Stimulated activated CD4-positive, alpha-beta T cell treated with anti-CD3 and anti-CD28 coated beads, Interleukin-2, amount 100 ng/mL, for 4 hours (primary cell): ENCODE measurements at regions not wholly inside any gene's neighbourhood (a gene's known extent, or its start where the extent isn't known, plus 50 kb on each side); places are given as distances from the start of the nearest gene placed in this dataset.
"Not testable (repeated sequence)": the region's sequence is repeated elsewhere in the genome, so short reads cannot be mapped to it uniquely, and the experiment has no call there.

Experiments
- DNase-seq: peaks from one replicate; pipeline ENCODE4 v3.0.0-alpha.2; 2020; ENCODE audit warnings: low read depth

GRCh38 chr9:63912451-63912850, 1372.6 kb downstream of the FOXD4L5 start:
- DNase-seq = not testable (repeated sequence)

GRCh38 chr9:63909076-63909475, 1375.9 kb downstream of the FOXD4L5 start:
- not testable (repeated sequence) for DNase-seq

GRCh38 chr9:63899637-63900190, 1385.3 kb downstream of the FOXD4L5 start:
- not testable (repeated sequence) for DNase-seq

- DNase-seq = not testable (repeated sequence)
Measured at GRCh38 chr9:63881386-63881785, 1403.6 kb downstream of the FOXD4L5 start.

- not testable (repeated sequence) for DNase-seq
Measured at GRCh38 chr9:63876380-63876779, 1408.6 kb downstream of the FOXD4L5 start.

- peak; percentile 0 for DNase-seq
Measured at GRCh38 chr9:63859475-63860215, 1425.4 kb downstream of the FOXD4L5 start.

- DNase-seq = not testable (repeated sequence)
Measured at GRCh38 chr9:63859090-63859474, 1425.9 kb downstream of the FOXD4L5 start.

- not testable (repeated sequence) for DNase-seq
Measured at GRCh38 chr9:63853140-63853751, 1431.8 kb downstream of the FOXD4L5 start.

GRCh38 chr9:63824804-63825203, 1460.2 kb downstream of the FOXD4L5 start:
- DNase-seq = not testable (repeated sequence)

GRCh38 chr9:63823375-63824201, 1461.4 kb downstream of the FOXD4L5 start:
- not testable (repeated sequence) for DNase-seq

- DNase-seq = not testable (repeated sequence)
Measured at GRCh38 chr9:63822615-63823374, 1462.2 kb downstream of the FOXD4L5 start.

- DNase-seq = not testable (repeated sequence)
Measured at GRCh38 chr9:63821293-63821692, 1463.7 kb downstream of the FOXD4L5 start.

- DNase-seq = not testable (repeated sequence)
Measured at GRCh38 chr9:63820882-63821281, 1464.1 kb downstream of the FOXD4L5 start.

GRCh38 chr9:63820383-63820782, 1464.6 kb downstream of the FOXD4L5 start:
- not testable (repeated sequence) for DNase-seq

- no peak for DNase-seq
Measured at GRCh38 chr9:63817622-63818518, 1467.1 kb downstream of the FOXD4L5 start.

GRCh38 chr9:63816751-63817621, 1468.0 kb downstream of the FOXD4L5 start:
- DNase-seq = peak; percentile 52

- not testable (repeated sequence) for DNase-seq
Measured at GRCh38 chr9:63814970-63815669, 1469.9 kb downstream of the FOXD4L5 start.

- not testable (repeated sequence) for DNase-seq
Measured at GRCh38 chr9:63813391-63814021, 1471.5 kb downstream of the FOXD4L5 start.
